Upper lobe of right lung (tissue), 1 donor: ENCODE measurements at regions not wholly inside any gene's neighbourhood (a gene's known extent, or its start where the extent isn't known, plus 50 kb on each side); places are given as distances from the start of the nearest gene placed in this dataset.
A peak's percentile ranks its signal among the peaks of the same experiment; 100 is the strongest.

ENCODE experiments used
- ATAC-seq: fragments of 200-7000 bp; cut with Tn5 transposase; one replicate; pipeline ENCODE4 v1.9.1; 2020; ENCODE audit warnings: mild to moderate bottlenecking, moderate library complexity
- DNase-seq: peaks from one replicate; pipeline ENCODE4 v3.0.0-alpha.2; 2020
- H3K27ac ChIP-seq: fragments of 200-600 bp; one replicate; pipeline ENCODE4 v1.8.0; 2022
- H3K27me3 ChIP-seq: fragments of 200-600 bp; one replicate; pipeline ENCODE4 v1.8.0; 2022; ENCODE audit warnings: mild to moderate bottlenecking
- H3K36me3 ChIP-seq: fragments of 200-600 bp; one replicate; pipeline ENCODE4 v1.8.0; 2022
- H3K4me1 ChIP-seq: fragments of 200-600 bp; one replicate; pipeline ENCODE4 v1.8.0; 2022
- H3K4me3 ChIP-seq: fragments of 200-600 bp; one replicate; pipeline ENCODE4 v1.8.0; 2022; ENCODE audit warnings: mild to moderate bottlenecking
- H3K9me3 ChIP-seq: fragments of 200-600 bp; one replicate; pipeline ENCODE4 v1.8.0; 2022
- CTCF ChIP-seq: fragments of 200-600 bp; IDR thresholded peaks from one replicate; pipeline ENCODE4 v1.8.0; 2022; ENCODE audit warnings: antibody characterized with exemption
- intact Hi-C: fragments of 100-400 bp; cut with DNase I; formaldehyde crosslinking; loops from one replicate; pipeline ENCODE4 v1.11.0; 2022
- donor health status: DM: no; HTN: yes; CAD: no; lungs with severe emphysema.

DNA sequence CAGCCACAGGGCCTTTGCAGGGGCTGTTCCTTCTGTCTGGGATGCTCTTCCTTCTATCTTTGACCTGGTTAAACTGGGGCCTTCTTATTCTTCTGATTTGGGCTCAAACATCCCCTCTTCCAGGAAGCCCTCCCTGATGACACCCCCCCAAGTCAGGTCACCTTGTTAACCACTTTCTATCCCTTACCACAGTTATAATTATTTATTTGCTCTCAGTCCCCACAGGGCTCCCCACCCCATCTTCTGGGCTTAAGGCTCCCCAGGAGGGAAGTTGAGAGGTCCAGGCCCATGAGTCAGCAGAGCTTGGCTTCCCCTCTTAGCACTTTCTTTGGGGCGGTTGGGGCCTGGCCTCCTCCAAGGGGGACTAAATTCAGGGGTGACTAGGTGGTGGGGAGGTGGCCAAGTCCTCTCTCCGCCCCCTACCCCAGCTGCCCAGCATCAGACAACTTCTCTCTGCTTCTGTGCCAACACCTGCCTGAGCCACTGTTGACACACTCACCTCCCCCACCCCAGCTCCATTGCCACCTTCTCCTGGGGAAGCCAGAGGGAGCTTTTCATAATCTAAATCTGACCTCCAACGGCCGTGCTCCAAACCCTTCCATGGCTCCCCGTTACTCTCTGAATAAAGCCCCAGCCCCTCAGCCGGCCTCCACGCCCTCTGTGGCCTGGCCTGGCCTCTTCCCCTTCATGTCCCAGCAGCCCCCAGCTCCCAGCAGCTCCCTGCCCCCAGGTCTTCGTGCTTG lies 70.0 kb downstream of the CEBPB start:
- H3K9me3 ChIP-seq: no peaks in the 10 kb centered on the region
- no peak overlapping the region for H3K4me3 ChIP-seq
- H3K27ac ChIP-seq: peak overlapping the region; percentile 59
- no peaks in the 10 kb centered on the region for H3K36me3 ChIP-seq
- H3K4me1 ChIP-seq: peaks cover 14% of the 10 kb centered on the region
- no peaks in the 10 kb centered on the region for H3K27me3 ChIP-seq
- no peak for TF ChIP-seq CTCF
- ATAC-seq (peak; percentile 65), DNase-seq (no peak)
- intact Hi-C loops: no loop called here

DNA sequence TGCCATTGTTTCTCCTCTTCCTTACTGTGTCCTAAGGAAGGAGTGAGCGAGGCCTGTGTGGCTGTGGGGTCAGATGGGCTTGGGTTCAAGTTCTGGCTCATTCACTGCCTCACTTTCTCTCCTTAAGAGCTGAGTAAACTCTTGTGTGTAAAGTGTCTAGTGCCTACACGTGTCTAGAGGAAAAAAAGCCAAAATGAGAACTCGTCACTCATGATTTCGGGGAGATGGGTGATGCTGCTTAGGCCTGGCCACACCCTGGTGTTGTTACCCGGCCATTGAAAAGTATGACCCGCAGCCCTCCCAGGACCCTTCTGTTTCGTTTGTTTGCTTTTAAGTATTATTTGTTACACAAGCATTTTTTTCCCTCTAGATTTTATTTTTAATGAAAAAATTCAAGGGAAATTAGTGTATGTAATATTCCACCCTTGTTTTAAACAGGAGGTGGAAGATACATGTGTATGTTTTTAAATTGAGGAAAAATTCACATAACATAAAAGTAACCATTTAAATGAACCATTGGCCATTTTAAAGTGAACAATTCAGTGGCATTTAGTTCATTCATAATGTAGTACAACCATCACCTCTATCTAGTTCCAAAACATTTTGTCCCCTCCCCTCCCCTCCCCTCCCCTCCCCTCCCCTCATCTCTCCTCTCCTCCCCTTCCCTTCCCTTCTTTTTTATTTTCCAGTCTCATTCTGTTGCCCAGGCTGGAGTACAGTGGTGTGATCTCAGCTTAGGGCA lies 71.0 kb downstream of the CEBPB start:
- no peak overlapping the region for H3K4me3 ChIP-seq
- ATAC-seq (no peak), DNase-seq (no peak)
- H3K36me3 ChIP-seq: no peaks in the 10 kb centered on the region
- peak overlapping the region; percentile 59 for H3K27ac ChIP-seq
- intact Hi-C loops: no loop called here
- H3K27me3 ChIP-seq: no peaks in the 10 kb centered on the region
- H3K9me3 ChIP-seq: no peaks in the 10 kb centered on the region
- peaks cover 17% of the 10 kb centered on the region for H3K4me1 ChIP-seq
- TF ChIP-seq CTCF: no peak

DNA sequence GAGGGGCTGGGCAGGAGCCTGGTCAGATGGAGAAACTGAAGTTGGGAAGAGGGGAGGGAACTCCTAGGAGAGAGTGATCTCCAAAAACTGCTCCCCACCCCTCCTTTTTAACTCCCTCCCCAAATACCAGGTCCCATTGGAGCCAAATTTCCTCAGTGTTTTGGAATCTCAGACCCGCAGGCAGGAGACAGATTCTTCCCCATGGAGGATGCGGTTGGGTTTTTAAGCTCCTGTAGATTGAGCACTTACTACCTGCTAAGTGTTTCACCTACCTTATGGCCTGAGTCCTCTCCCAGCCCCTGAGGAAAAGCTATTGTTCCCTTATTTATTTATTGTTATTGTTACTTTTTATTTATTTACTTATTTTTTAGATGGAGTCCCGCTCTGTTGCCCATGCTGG lies 73.2 kb downstream of the CEBPB start:
- no peak overlapping the region for H3K4me3 ChIP-seq
- DNase-seq (no peak), ATAC-seq (no peak)
- H3K36me3 ChIP-seq: no peaks in the 10 kb centered on the region
- no peaks in the 10 kb centered on the region for H3K27me3 ChIP-seq
- H3K9me3 ChIP-seq: no peaks in the 10 kb centered on the region
- peaks cover 32% of the 10 kb centered on the region for H3K4me1 ChIP-seq
- H3K27ac ChIP-seq: no peak overlapping the region
- no peak for TF ChIP-seq CTCF
- intact Hi-C loops: no loop called here

DNA sequence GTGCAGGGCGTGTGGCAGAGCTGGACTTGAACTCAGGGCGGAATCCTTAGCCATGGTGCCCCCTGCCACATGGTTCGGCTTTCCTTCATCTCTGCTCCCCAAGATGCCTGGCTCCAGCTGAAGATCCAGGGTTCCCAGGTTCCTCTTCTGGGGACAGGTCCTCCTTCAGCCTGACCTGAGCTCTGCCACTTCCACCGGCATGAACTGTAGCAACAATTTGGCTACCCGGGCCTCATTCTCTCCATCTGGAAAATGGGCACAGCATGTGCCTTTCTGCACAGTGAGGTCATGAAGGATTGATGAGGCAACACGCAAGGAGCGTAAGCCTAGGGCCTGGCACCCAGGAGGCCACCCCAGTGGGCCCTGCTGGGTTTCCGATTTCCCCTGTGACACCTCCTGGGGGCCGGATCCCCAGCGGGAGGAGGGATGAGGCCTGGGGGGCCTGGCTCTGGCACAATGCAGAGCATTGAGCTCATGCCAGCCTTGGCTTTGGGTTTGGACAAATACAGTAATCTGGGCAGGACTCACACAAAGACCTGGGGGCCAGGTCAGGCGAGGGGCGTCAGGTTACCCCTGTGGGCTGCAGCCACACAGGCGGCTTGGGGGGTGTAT lies 74.0 kb downstream of the CEBPB start:
- Histone ChIP-seq H3K36me3 (no peaks in the 10 kb centered on the region), H3K9me3 (no peaks in the 10 kb centered on the region), H3K4me1 (peaks cover 34% of the 10 kb centered on the region), H3K4me3 (no peak overlapping the region), H3K27ac (no peak overlapping the region), H3K27me3 (no peaks in the 10 kb centered on the region)
- ATAC-seq (no peak), DNase-seq (no peak)
- intact Hi-C loops: no loop called here
- TF ChIP-seq CTCF: no peak

DNA sequence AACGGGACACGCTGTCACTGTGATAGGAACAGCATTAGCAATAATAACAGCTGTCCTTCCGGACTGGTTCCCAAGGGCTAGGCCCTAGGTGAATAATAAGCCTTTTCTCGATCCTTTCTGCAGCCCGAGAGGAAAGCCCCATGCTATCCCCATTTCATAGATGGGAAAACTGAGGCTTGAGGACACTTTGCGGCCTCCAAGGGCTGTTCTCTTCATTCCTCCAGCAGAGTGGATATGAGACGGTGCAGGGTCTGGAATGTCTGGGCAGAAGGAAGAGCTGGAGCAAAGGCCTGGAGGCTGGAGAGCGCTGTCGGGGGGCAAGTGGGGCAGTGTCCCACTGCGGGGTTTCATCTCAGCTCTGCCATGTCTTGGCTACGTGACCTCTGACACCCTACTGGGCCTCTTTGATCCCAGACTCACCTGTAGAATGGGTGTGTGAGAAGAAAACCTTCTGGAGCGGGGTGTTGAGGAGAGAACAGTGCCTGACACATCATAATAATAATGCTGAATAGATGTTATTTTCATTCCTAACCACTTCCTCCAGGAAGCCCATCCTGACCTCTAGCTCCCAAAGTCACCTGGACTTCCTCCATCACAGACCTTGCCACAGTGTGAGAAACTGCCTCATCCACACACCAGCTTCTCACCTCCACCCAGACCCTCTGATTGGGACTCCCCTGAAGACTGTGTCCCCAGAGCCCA lies 74.8 kb downstream of the CEBPB start:
- no peaks in the 10 kb centered on the region for H3K27me3 ChIP-seq
- no peak for TF ChIP-seq CTCF
- no peaks in the 10 kb centered on the region for H3K9me3 ChIP-seq
- H3K4me3 ChIP-seq: no peak overlapping the region
- H3K4me1 ChIP-seq: peaks cover 31% of the 10 kb centered on the region
- H3K36me3 ChIP-seq: no peaks in the 10 kb centered on the region
- no peak for DNase-seq
- intact Hi-C loops: no loop called here
- peak overlapping the region; percentile 75 for H3K27ac ChIP-seq
- ATAC-seq: no peak
